ENCODE measurements at regions not wholly inside any gene's neighbourhood (a gene's known extent, or its start where the extent isn't known, plus 50 kb on each side); places are given as distances from the start of the nearest gene placed in this dataset.

DNA sequence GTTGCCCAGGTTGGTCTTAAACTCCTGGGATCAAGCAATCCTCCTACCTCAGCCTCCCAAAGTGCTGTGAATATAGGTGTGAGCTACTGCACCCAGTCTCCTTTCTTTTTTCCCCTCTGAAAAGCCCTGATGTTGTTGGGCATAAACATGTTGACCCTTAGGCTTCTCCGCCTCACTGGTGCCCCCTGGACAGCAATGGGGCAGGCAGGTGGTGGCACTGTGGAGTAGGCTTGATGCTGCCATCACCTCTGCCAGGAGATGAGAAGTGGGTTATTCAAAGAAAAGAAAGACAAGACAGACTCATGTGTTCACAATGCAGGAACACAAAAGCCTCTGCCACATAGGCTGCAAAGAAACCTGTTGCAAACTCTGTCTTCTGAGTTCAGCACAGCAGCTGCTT, 169.9 kb downstream of the EN1 start:
- TF ChIP-seq MXI1 (conservative IDR thresholded peaks at IDR 0.05; ENCODE audit: poor library complexity, severe bottlenecking) (no peak), TAF1 (IDR thresholded peaks at IDR 0.05; ENCODE audit: low read depth) (no peak), POLR2AphosphoS5 (IDR thresholded peaks at IDR 0.05) (no peak), EZH2 (IDR thresholded peaks at IDR 0.05; ENCODE audit: borderline replicate concordance, insufficient read depth, low read length, poor library complexity, severe bottlenecking) (no peak), RAD21 (conservative IDR thresholded peaks at IDR 0.05) (no peak), SMC3 (conservative IDR thresholded peaks at IDR 0.05; ENCODE audit: poor library complexity) (no peak), EP300 (conservative IDR thresholded peaks at IDR 0.05; ENCODE audit: poor library complexity, severe bottlenecking) (no peak)
- TF ChIP-seq, protein P1, sequence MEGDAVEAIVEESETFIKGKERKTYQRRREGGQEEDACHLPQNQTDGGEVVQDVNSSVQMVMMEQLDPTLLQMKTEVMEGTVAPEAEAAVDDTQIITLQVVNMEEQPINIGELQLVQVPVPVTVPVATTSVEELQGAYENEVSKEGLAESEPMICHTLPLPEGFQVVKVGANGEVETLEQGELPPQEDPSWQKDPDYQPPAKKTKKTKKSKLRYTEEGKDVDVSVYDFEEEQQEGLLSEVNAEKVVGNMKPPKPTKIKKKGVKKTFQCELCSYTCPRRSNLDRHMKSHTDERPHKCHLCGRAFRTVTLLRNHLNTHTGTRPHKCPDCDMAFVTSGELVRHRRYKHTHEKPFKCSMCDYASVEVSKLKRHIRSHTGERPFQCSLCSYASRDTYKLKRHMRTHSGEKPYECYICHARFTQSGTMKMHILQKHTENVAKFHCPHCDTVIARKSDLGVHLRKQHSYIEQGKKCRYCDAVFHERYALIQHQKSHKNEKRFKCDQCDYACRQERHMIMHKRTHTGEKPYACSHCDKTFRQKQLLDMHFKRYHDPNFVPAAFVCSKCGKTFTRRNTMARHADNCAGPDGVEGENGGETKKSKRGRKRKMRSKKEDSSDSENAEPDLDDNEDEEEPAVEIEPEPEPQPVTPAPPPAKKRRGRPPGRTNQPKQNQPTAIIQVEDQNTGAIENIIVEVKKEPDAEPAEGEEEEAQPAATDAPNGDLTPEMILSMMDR (IDR thresholded peaks at IDR 0.05; ENCODE audit: poor library complexity, severe bottlenecking): no peak
- TF ChIP-seq, protein P2, sequence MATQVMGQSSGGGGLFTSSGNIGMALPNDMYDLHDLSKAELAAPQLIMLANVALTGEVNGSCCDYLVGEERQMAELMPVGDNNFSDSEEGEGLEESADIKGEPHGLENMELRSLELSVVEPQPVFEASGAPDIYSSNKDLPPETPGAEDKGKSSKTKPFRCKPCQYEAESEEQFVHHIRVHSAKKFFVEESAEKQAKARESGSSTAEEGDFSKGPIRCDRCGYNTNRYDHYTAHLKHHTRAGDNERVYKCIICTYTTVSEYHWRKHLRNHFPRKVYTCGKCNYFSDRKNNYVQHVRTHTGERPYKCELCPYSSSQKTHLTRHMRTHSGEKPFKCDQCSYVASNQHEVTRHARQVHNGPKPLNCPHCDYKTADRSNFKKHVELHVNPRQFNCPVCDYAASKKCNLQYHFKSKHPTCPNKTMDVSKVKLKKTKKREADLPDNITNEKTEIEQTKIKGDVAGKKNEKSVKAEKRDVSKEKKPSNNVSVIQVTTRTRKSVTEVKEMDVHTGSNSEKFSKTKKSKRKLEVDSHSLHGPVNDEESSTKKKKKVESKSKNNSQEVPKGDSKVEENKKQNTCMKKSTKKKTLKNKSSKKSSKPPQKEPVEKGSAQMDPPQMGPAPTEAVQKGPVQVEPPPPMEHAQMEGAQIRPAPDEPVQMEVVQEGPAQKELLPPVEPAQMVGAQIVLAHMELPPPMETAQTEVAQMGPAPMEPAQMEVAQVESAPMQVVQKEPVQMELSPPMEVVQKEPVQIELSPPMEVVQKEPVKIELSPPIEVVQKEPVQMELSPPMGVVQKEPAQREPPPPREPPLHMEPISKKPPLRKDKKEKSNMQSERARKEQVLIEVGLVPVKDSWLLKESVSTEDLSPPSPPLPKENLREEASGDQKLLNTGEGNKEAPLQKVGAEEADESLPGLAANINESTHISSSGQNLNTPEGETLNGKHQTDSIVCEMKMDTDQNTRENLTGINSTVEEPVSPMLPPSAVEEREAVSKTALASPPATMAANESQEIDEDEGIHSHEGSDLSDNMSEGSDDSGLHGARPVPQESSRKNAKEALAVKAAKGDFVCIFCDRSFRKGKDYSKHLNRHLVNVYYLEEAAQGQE (IDR thresholded peaks at IDR 0.05; ENCODE audit: borderline replicate concordance): no peak
